Neural progenitor cell (in vitro differentiated cells): ENCODE measurements at regions not wholly inside any gene's neighbourhood (a gene's known extent, or its start where the extent isn't known, plus 50 kb on each side); places are given as distances from the start of the nearest gene placed in this dataset.

Experiments
- CTCF ChIP-seq: fragments of 200-600 bp; sonication (generic); IDR thresholded peaks from 2 replicates; pipeline ENCODE4 v1.5.1; 2017; ENCODE audit warnings: antibody characterized with exemption, mild to moderate bottlenecking
- EZH2 ChIP-seq: fragments of 200-600 bp; sonication (generic); IDR thresholded peaks from 2 replicates; pipeline ENCODE4 v1.6.1; 2017; ENCODE audit warnings: antibody characterized with exemption, mild to moderate bottlenecking, moderate library complexity
- EZH2phosphoT487 ChIP-seq: fragments of 200-600 bp; sonication (generic); IDR thresholded peaks from 2 replicates; pipeline ENCODE4 v1.6.1; 2017; ENCODE audit warnings: antibody characterized with exemption

- TF ChIP-seq CTCF (no peak), EZH2phosphoT487 (no peak), EZH2 (no peak)
These were observed 56.3 kb upstream of the HPCAL1 start for GRCh38 chr2:10246370-10246769.
